K562 (cell line): ENCODE measurements at regions not wholly inside any gene's neighbourhood (a gene's known extent, or its start where the extent isn't known, plus 50 kb on each side); places are given as distances from the start of the nearest gene placed in this dataset.

ENCODE experiments used
- ATAC-seq: fragments of 200-7000 bp; cut with Tn5 transposase; 3 replicates; pipeline ENCODE4 v1.9.1; 2020; ENCODE audit warnings: moderate library complexity
- BruUV-seq: library from RNA; stranded (reverse); fragments of 400-500 nt; replicated peaks from 2 replicates; lab custom pipeline; 2021; lab: Mats Ljungman, UMichigan
- CTCF ChIA-PET: fragments of 300-600 bp; formaldehyde crosslinking; extraction: SDS; loops from one replicate; lab custom pipeline; 2021; ENCODE audit warnings: low intra/inter-chr PET ratio; lab: Yijun Ruan, JAX
- POLR2A ChIA-PET: fragments of 300-600, 350-650 bp; sonication (Branson Sonifier 250); formaldehyde crosslinking; extraction: SDS; loops from one replicate; lab custom pipeline; 2021; ENCODE audit warnings: antibody characterized with exemption, inconsistent platforms; lab: Yijun Ruan, JAX
- DNase-seq, 4 experiments: peaks; one replicate each; pipeline versions ENCODE4 v3.0.0 to v3.0.0-alpha.2; 2011 to 2018; ENCODE audit warnings: low spot score in 3 of 4, mixed read lengths in 3 of 4; ENCODE audit errors: extremely low read depth in 1 of 4
- FAIRE-seq: peaks from 2 replicates; lab custom pipeline; 2011; peaks lifted over from hg19 to GRCh38; lab: Jason Lieb, UNC
- H2AFZ ChIP-seq: 2 replicates; pipeline ENCODE4 v1.6.0; 2011; ENCODE audit warnings: low read depth, low read length, control low read depth, inconsistent platforms
- H3K27ac ChIP-seq: fragments of 200-600 bp; 3 replicates; pipeline ENCODE4 v1.8.0; 2011; ENCODE audit warnings: low read depth, mild to moderate bottlenecking, control low read depth, inconsistent platforms, low read length, moderate library complexity, mixed read lengths; ENCODE audit errors: extremely low read depth
- H3K27me3 ChIP-seq, 2 experiments: fragments of 300-600 bp in 1 of 2; 2 replicates in 1 of 2; 3 replicates in 1 of 2; pipeline versions ENCODE4 v1.6.0 to v1.8.0; 2011; ENCODE audit warnings: inconsistent platforms in 2 of 2, low read length in 2 of 2, mild to moderate bottlenecking in 1 of 2, mixed read lengths in 1 of 2, moderate library complexity in 1 of 2; ENCODE audit not compliant: control insufficient read depth in 2 of 2, insufficient read depth in 2 of 2
- H3K36me3 ChIP-seq: fragments of 300-600 bp; 3 replicates; pipeline ENCODE4 v1.8.0; 2011; ENCODE audit warnings: mild to moderate bottlenecking, low read length, inconsistent platforms; ENCODE audit not compliant: control insufficient read depth, insufficient read depth
- H3K4me1 ChIP-seq, 2 experiments: fragments of 200-600 bp in 1 of 2; replicated peaks in 1 of 2; 2 replicates in 1 of 2; 3 replicates in 1 of 2; pipeline versions ENCODE4 v1.5.1 to v1.8.0; 2011; ENCODE audit warnings: inconsistent platforms in 2 of 2, low read length in 2 of 2, mild to moderate bottlenecking in 1 of 2, mixed read lengths in 1 of 2, moderate library complexity in 1 of 2; ENCODE audit not compliant: control insufficient read depth in 2 of 2, insufficient read depth in 2 of 2
- H3K4me2 ChIP-seq: 2 replicates; pipeline ENCODE4 v1.6.1; 2011; ENCODE audit warnings: low read length, control low read depth, inconsistent platforms, mixed read lengths; ENCODE audit not compliant: insufficient read depth
- H3K4me3 ChIP-seq: fragments of 200-600 bp; sonication (generic), shearing (Covaris generic); 2 replicates; pipeline ENCODE4 v1.5.1; 2016; ENCODE audit warnings: control low read depth, inconsistent platforms
- H3K79me2 ChIP-seq: fragments of 200-600 bp; 3 replicates; pipeline ENCODE4 v1.8.0; 2011; ENCODE audit warnings: low read length, inconsistent platforms; ENCODE audit not compliant: control insufficient read depth, insufficient read depth
- H3K9ac ChIP-seq, 2 experiments: 2 replicates each; pipeline versions ENCODE4 v1.6.0 to v1.6.1; 2011; ENCODE audit warnings: low read depth in 2 of 2, low read length in 2 of 2, control low read depth in 1 of 2, inconsistent platforms in 1 of 2, mild to moderate bottlenecking in 1 of 2, mixed read lengths in 1 of 2; ENCODE audit not compliant: insufficient read depth in 1 of 2
- H3K9me1 ChIP-seq: one replicate; pipeline ENCODE4 v1.6.0; 2011; ENCODE audit warnings: inconsistent platforms, mild to moderate bottlenecking, low read length, moderate library complexity; ENCODE audit not compliant: control insufficient read depth, insufficient read depth
- H3K9me3 ChIP-seq: replicated peaks from 2 replicates; pipeline ENCODE4 v1.5.1; 2011; ENCODE audit warnings: low read depth, low read length, inconsistent platforms; ENCODE audit not compliant: control insufficient read depth, insufficient read depth
- H4K20me1 ChIP-seq: replicated peaks from 2 replicates; pipeline ENCODE4 v1.6.1; 2011; ENCODE audit warnings: low read length, inconsistent platforms, mixed read lengths; ENCODE audit not compliant: control insufficient read depth, insufficient read depth
- DPF2 ChIP-seq: fragments of 450-650 bp; IDR thresholded peaks from 2 replicates; pipeline ENCODE4 v1.6.1; 2016
- EWSR1 ChIP-seq: fragments of 450-650 bp; IDR thresholded peaks from 2 replicates; pipeline ENCODE4 v1.6.1; 2018; ENCODE audit warnings: borderline replicate concordance, mild to moderate bottlenecking, low read depth, moderate library complexity; ENCODE audit not compliant: partially characterized antibody
- MAFG ChIP-seq: fragments of 450-650 bp; conservative IDR thresholded peaks from 2 replicates; pipeline ENCODE4 v1.6.1; 2016; ENCODE audit warnings: missing genetic modification characterization, missing compliant biosample characterization
- MYNN ChIP-seq, 2 experiments: sonication (generic); formaldehyde crosslinking in 1 of 2; IDR thresholded peaks; 2 replicates each; pipeline versions ENCODE4 v1.5.0 to v1.6.1; 2016 to 2020; ENCODE audit warnings: antibody characterized with exemption in 1 of 2, missing genetic modification reagents in 1 of 2
- NCOA1 ChIP-seq: fragments of 450-650 bp; IDR thresholded peaks from 2 replicates; pipeline ENCODE4 v1.6.1; 2016; ENCODE audit warnings: low read depth
- NFE2L1 ChIP-seq: fragments of 450-650 bp; IDR thresholded peaks from 2 replicates; pipeline ENCODE4 v1.6.1; 2016; ENCODE audit warnings: missing genetic modification characterization, low read depth, mild to moderate bottlenecking, missing compliant biosample characterization, moderate library complexity, borderline replicate concordance
- SREBF2 ChIP-seq: sonication (generic); formaldehyde crosslinking; IDR thresholded peaks from 2 replicates; pipeline ENCODE4 v1.4.0; 2020; ENCODE audit warnings: mild to moderate bottlenecking, missing genetic modification reagents
- TCFL5 ChIP-seq: fragments of 250-450 bp; sonication (Bioruptor Pico); conservative IDR thresholded peaks from 2 replicates; pipeline ENCODE4 v1.6.1; 2021; ENCODE audit warnings: mild to moderate bottlenecking, moderate library complexity, matching md5 sums
- ZNF165 ChIP-seq: fragments of 250-450 bp; sonication (Bioruptor Pico); IDR thresholded peaks from 2 replicates; pipeline ENCODE4 v1.4.0; 2020; ENCODE audit warnings: borderline replicate concordance
- ZNF232 ChIP-seq: sonication (generic); formaldehyde crosslinking; IDR thresholded peaks from 2 replicates; pipeline ENCODE4 v1.8.0; 2022; ENCODE audit warnings: mild to moderate bottlenecking, missing genetic modification reagents
- ZNF444 ChIP-seq: fragments of 250-450 bp; sonication (Bioruptor Pico); IDR thresholded peaks from 2 replicates; pipeline ENCODE4 v1.4.0; 2020; ENCODE audit warnings: mild to moderate bottlenecking, moderate library complexity
- ZSCAN32 ChIP-seq: fragments of 450-650 bp; formaldehyde crosslinking; IDR thresholded peaks from 2 replicates; pipeline ENCODE4 v1.4.0; 2020; ENCODE audit warnings: mild to moderate bottlenecking, moderate library complexity
- whole genome bisulfite sequencing: fragments of 100-300 bp; shearing (Covaris generic); methylation state at CpG from one replicate; pipeline ENCODE4 v1.1.6; 2016; ENCODE audit warnings: low coverage, mixed read lengths; ENCODE audit not compliant: insufficient coverage; ENCODE audit errors: missing lambda C conversion rate; 5-methylcytosine and 5-hydroxymethylcytosine counted together
- in situ Hi-C: fragments of 300-500 bp; cut with MboI; formaldehyde crosslinking; loops from 4 replicates; pipeline ENCODE4 v1.15.0; 2018; ENCODE audit warnings: inconsistent platforms, mixed read lengths
- intact Hi-C: fragments of 100-400 bp; cut with micrococcal nuclease; formaldehyde crosslinking; loops from 2 replicates; pipeline ENCODE4 v1.14.2; 2022

DNA sequence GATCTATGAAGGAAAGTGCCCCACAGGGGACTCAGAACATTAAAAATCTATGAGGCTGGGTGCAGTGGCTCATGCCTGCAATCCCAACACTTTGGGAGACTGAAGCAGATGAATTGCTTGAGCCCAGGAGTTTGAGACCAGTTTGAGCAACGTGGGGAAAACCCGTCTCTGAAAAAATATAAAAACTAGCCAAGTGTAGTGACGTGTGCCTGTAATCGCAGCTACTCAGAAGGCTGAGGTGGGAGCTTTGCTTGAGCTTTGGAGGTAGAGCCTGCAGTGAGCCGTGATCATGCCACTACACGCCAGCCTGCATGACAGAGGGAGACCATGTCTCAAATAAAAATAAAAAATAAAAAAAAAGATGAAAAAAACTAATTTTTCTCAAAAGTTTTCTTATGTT lies 1070.6 kb downstream of the PCDH9 start (continued):
- no peak for TF ChIP-seq TCFL5 (CRISPR knock-in tag)

GRCh38 chr13:66154976-66155375 lies 1075.2 kb downstream of the PCDH9 start:
- FAIRE-seq: no peak

GRCh38 chr13:66154354-66154753 lies 1075.8 kb downstream of the PCDH9 start:
- Histone ChIP-seq H3K79me2 (no peaks in the 10 kb centered on the region), H3K9me3 (no peaks in the 10 kb centered on the region)
- in situ Hi-C loops: no loop called here
- POLR2A ChIA-PET: no interaction called here
- no peak for ATAC-seq
- no peak for DNase-seq
- TF ChIP-seq ZNF165 (CRISPR knock-in tag) (no peak), NFE2L1 (tag) (peak; percentile 9; the same call in 1 of the 2 replicates), ZSCAN32 (no peak), SREBF2 (CRISPR knock-in tag) (no peak), DPF2 (no peak), EWSR1 (no peak), MYNN (IDR thresholded peaks at IDR 0.05) (no peak), MYNN (CRISPR knock-in tag; IDR thresholded peaks at IDR 0.05) (no peak), ZNF232 (CRISPR knock-in tag) (no peak), NCOA1 (no peak), MAFG (tag) (0 out of 2 replicates have a peak, but pooled peaks have one; percentile 25)
- TF ChIP-seq, all 486 proteins: peak for 2
- WGBS: 33% methylated on average over 1 of the region's 1 CpG
- Histone ChIP-seq H4K20me1 (no peaks in the 10 kb centered on the region), H3K27ac (no peak overlapping the region), H3K36me3 (no peaks in the 10 kb centered on the region), H2AFZ (no peak overlapping the region), H3K27me3 (no peaks in the 10 kb centered on the region), H3K9ac (no peak overlapping the region), H3K4me1 (no peaks in the 10 kb centered on the region), H3K4me2 (no peak overlapping the region), H3K9me1 (no peaks in the 10 kb centered on the region), H3K4me3 (no peak overlapping the region)
- no peak for FAIRE-seq
- no TSS peak for BruUV-seq
- CTCF ChIA-PET: no interaction called here
- intact Hi-C loops: no loop called here

More at GRCh38 chr13:66154976-66155375, 1075.2 kb downstream of the PCDH9 start:
- in situ Hi-C loops: no loop called here
- no peak overlapping the region for H3K27ac ChIP-seq
- ATAC-seq: no peak
- CTCF ChIA-PET: no interaction called here
- H3K9me1 ChIP-seq: no peaks in the 10 kb centered on the region
- TF ChIP-seq ZNF444 (CRISPR knock-in tag): no peak
- TF ChIP-seq, all 486 proteins: peak for 0
- 17% methylated on average over 1 of the region's 1 CpG for WGBS
- POLR2A ChIA-PET: no interaction called here
- no peak for DNase-seq
- no peaks in the 10 kb centered on the region for H3K9me3 ChIP-seq
- no peak overlapping the region for H3K4me2 ChIP-seq
- H4K20me1 ChIP-seq: no peaks in the 10 kb centered on the region
- H3K36me3 ChIP-seq: no peaks in the 10 kb centered on the region
- H2AFZ ChIP-seq: no peak overlapping the region
- H3K4me3 ChIP-seq: no peak overlapping the region
- H3K9ac ChIP-seq: no peak overlapping the region
- no peaks in the 10 kb centered on the region for H3K4me1 ChIP-seq
- no peaks in the 10 kb centered on the region for H3K79me2 ChIP-seq
- intact Hi-C loops: no loop called here
- BruUV-seq: no TSS peak
- no peaks in the 10 kb centered on the region for H3K27me3 ChIP-seq
